Neural progenitor cell (in vitro differentiated cells): ENCODE measurements at regions not wholly inside any gene's neighbourhood (a gene's known extent, or its start where the extent isn't known, plus 50 kb on each side); places are given as distances from the start of the nearest gene placed in this dataset.
"Not testable (repeated sequence)": the region's sequence is repeated elsewhere in the genome, so short reads cannot be mapped to it uniquely, and the experiment has no call there.

Experiments used
- CTCF ChIP-seq: fragments of 200-600 bp; sonication (generic); IDR thresholded peaks from 2 replicates; pipeline ENCODE4 v1.5.1; 2017; ENCODE audit warnings: antibody characterized with exemption, mild to moderate bottlenecking
- EZH2 ChIP-seq: fragments of 200-600 bp; sonication (generic); IDR thresholded peaks from 2 replicates; pipeline ENCODE4 v1.6.1; 2017; ENCODE audit warnings: antibody characterized with exemption, mild to moderate bottlenecking, moderate library complexity
- EZH2phosphoT487 ChIP-seq: fragments of 200-600 bp; sonication (generic); IDR thresholded peaks from 2 replicates; pipeline ENCODE4 v1.6.1; 2017; ENCODE audit warnings: antibody characterized with exemption

- TF ChIP-seq CTCF, EZH2, EZH2phosphoT487: not testable (repeated sequence)
Observed at GRCh38 chr3:75500357-75500756, 163.8 kb upstream of the FRG2C start.
